ENCODE measurements at regions not wholly inside any gene's neighbourhood (a gene's known extent, or its start where the extent isn't known, plus 50 kb on each side); places are given as distances from the start of the nearest gene placed in this dataset.

- no peak overlapping the region for H3K4me3 ChIP-seq
- TF ChIP-seq EP300 (IDR thresholded peaks at IDR 0.05): no peak
- TF ChIP-seq POLR2AphosphoS5 (IDR thresholded peaks at IDR 0.05): no peak
- no peak for TF ChIP-seq CTCF (IDR thresholded peaks at IDR 0.05)
- TF ChIP-seq POLR2A (IDR thresholded peaks at IDR 0.05): no peak
- no peaks in the 10 kb centered on the region for H3K4me1 ChIP-seq
- no peaks in the 10 kb centered on the region for H3K9me3 ChIP-seq
- 82% methylated on average over 6 of the region's 6 CpGs for WGBS
- H3K27ac ChIP-seq: no peak overlapping the region
- H3K36me3 ChIP-seq: no peaks in the 10 kb centered on the region
- no peak for DNase-seq (ENCODE audit: low spot score in 2 of 2)
- no peaks in the 10 kb centered on the region for H3K27me3 ChIP-seq
Measured at GRCh38 chr10:106053061-106053460, 1111.4 kb downstream of the SORCS1 start.

- Histone ChIP-seq H3K4me3 (no peak overlapping the region), H3K27me3 (no peaks in the 10 kb centered on the region), H3K4me1 (no peaks in the 10 kb centered on the region), H3K36me3 (no peaks in the 10 kb centered on the region), H3K27ac (no peak overlapping the region), H3K9me3 (no peaks in the 10 kb centered on the region)
- WGBS: 35% methylated on average over 2 of the region's 2 CpGs
- no peak for DNase-seq (ENCODE audit: low spot score in 2 of 2)
- TF ChIP-seq POLR2AphosphoS5 (IDR thresholded peaks at IDR 0.05) (no peak), EP300 (IDR thresholded peaks at IDR 0.05) (no peak), CTCF (IDR thresholded peaks at IDR 0.05) (no peak), POLR2A (IDR thresholded peaks at IDR 0.05) (no peak)
Measured at GRCh38 chr10:106044503-106044902, 1120.0 kb downstream of the SORCS1 start.

- Histone ChIP-seq H3K27me3 (no peaks in the 10 kb centered on the region), H3K4me3 (no peak overlapping the region), H3K27ac (no peak overlapping the region), H3K4me1 (no peaks in the 10 kb centered on the region), H3K9me3 (no peaks in the 10 kb centered on the region), H3K36me3 (no peaks in the 10 kb centered on the region)
- no peak for DNase-seq (ENCODE audit: low spot score in 2 of 2)
- no peak for TF ChIP-seq POLR2AphosphoS5 (IDR thresholded peaks at IDR 0.05)
- no peak for TF ChIP-seq POLR2A (IDR thresholded peaks at IDR 0.05)
- no peak for TF ChIP-seq EP300 (IDR thresholded peaks at IDR 0.05)
- TF ChIP-seq CTCF (IDR thresholded peaks at IDR 0.05): no peak
- 57% methylated on average over 3 of the region's 3 CpGs for WGBS
Measured at GRCh38 chr10:106043863-106044262, 1120.6 kb downstream of the SORCS1 start.

- H3K36me3 ChIP-seq: no peaks in the 10 kb centered on the region
- H3K4me3 ChIP-seq: no peak overlapping the region
- no peak for DNase-seq (ENCODE audit: low spot score in 2 of 2)
- TF ChIP-seq POLR2AphosphoS5 (IDR thresholded peaks at IDR 0.05): no peak
- H3K27me3 ChIP-seq: no peaks in the 10 kb centered on the region
- H3K4me1 ChIP-seq: no peaks in the 10 kb centered on the region
- no peak overlapping the region for H3K27ac ChIP-seq
- 88% methylated on average over 1 of the region's 1 CpG for WGBS
- peaks cover 2% of the 10 kb centered on the region for H3K9me3 ChIP-seq
Measured at GRCh38 chr10:106038246-106038645, 1126.3 kb downstream of the SORCS1 start.

- no peaks in the 10 kb centered on the region for H3K27me3 ChIP-seq
- H3K36me3 ChIP-seq: no peaks in the 10 kb centered on the region
- no peaks in the 10 kb centered on the region for H3K9me3 ChIP-seq
- no peak overlapping the region for H3K4me3 ChIP-seq
- no peak for DNase-seq (ENCODE audit: low spot score in 2 of 2)
- TF ChIP-seq CTCF (IDR thresholded peaks at IDR 0.05) (no peak), POLR2A (IDR thresholded peaks at IDR 0.05) (no peak), EP300 (IDR thresholded peaks at IDR 0.05) (no peak), POLR2AphosphoS5 (IDR thresholded peaks at IDR 0.05) (no peak)
- no peak overlapping the region for H3K27ac ChIP-seq
- H3K4me1 ChIP-seq: no peaks in the 10 kb centered on the region
Measured at GRCh38 chr10:106033065-106033464, 1131.4 kb downstream of the SORCS1 start.

GRCh38 chr10:106032450-106033002, 1132.0 kb downstream of the SORCS1 start:
- no peak for TF ChIP-seq POLR2A (IDR thresholded peaks at IDR 0.05)
- TF ChIP-seq POLR2AphosphoS5 (IDR thresholded peaks at IDR 0.05): no peak
- no peak for TF ChIP-seq EP300 (IDR thresholded peaks at IDR 0.05)
- TF ChIP-seq CTCF (IDR thresholded peaks at IDR 0.05): no peak
- H3K27ac ChIP-seq: no peak overlapping the region
- no peaks in the 10 kb centered on the region for H3K36me3 ChIP-seq
- no peaks in the 10 kb centered on the region for H3K9me3 ChIP-seq
- no peak for DNase-seq (ENCODE audit: low spot score in 2 of 2)
- no peak overlapping the region for H3K4me3 ChIP-seq
- WGBS: 74% methylated on average over 1 of the region's 1 CpG
- H3K4me1 ChIP-seq: no peaks in the 10 kb centered on the region
- no peaks in the 10 kb centered on the region for H3K27me3 ChIP-seq

Measured in suprapubic skin (tissue), 4 donors.